DMS 273 (cell line): ENCODE measurements at regions not wholly inside any gene's neighbourhood (a gene's known extent, or its start where the extent isn't known, plus 50 kb on each side); places are given as distances from the start of the nearest gene placed in this dataset.
"Not testable (repeated sequence)": the region's sequence is repeated elsewhere in the genome, so short reads cannot be mapped to it uniquely, and the experiment has no call there.

Source experiments
- DNase-seq: peaks from one replicate; lab custom pipeline; 2025; ENCODE audit not compliant: unreplicated experiment; lab: John Stamatoyannopoulos, UW

- DNase-seq = no peak
Measured at GRCh38 chr13:61965756-61966155, 550.1 kb upstream of the PCDH20 start.

- DNase-seq = no peak
Measured at GRCh38 chr13:61960981-61961380, 545.3 kb upstream of the PCDH20 start.

DNA sequence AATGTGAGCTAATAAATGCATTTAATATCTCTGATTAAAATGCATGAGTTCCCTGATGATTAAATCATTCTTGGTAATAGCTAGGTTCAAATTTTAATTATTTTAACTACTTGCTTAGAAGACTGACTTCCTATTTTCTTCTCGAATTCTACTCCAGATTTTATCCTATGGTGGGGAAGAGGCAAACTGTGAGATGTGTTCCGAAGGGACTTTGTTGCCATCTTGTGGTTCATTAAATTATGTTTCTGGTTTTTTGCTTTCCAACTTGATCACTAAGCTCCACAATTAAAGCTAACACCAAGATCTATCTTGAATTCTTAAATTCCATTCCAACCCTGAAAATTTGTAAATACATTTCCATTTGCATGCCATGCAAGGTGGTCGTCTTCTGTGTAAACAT lies 538.4 kb upstream of the PCDH20 start:
- DNase-seq = peak; percentile 53

GRCh38 chr13:61950828-61951227 lies 535.2 kb upstream of the PCDH20 start:
- DNase-seq = no peak

DNA sequence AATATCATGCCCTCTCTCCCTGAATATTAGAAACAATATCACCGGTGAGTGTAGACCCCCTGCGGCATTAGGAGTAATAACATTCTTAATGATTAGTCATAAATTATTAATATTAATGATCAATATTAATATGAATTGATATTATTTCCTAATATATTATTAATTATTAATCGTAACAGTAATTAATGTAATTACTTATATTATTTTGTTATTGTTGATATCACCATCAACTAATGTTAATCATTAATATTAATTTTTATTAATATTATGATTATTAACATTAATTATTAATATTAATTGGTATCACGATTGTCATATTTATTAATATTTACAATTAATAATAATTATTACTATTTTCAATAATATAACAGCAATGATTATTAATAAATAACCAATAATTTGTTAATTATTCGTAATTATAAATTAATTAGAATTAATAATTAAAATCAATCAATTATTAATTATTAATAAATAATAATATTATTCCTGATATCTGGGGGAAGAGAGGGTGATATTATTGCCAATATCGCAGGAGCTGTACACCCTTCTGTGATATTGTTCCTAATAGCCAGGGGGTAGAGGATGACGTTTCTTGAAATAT lies 528.8 kb upstream of the PCDH20 start:
- DNase-seq = no peak

GRCh38 chr13:61935710-61936109 lies 520.1 kb upstream of the PCDH20 start:
- no peak for DNase-seq

DNA sequence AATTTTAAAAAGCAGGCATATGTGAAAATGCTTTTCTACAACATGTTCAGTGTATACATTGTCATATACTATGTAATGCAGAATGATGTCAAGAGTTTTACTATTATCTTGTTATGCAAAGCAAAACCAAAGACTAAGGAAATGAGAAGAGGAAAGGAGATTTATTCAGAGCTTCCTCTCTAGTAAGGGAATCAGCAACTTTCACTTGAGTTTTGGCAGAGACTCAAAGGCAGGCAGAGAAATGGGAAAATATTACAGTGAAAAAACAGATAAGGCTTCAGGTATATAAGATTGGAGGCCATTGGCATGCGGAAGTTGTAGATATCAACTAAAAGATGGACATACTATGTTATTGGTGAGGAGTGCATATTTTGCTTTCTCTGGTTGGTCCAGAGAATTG lies 512.0 kb upstream of the PCDH20 start:
- no peak for DNase-seq

DNA sequence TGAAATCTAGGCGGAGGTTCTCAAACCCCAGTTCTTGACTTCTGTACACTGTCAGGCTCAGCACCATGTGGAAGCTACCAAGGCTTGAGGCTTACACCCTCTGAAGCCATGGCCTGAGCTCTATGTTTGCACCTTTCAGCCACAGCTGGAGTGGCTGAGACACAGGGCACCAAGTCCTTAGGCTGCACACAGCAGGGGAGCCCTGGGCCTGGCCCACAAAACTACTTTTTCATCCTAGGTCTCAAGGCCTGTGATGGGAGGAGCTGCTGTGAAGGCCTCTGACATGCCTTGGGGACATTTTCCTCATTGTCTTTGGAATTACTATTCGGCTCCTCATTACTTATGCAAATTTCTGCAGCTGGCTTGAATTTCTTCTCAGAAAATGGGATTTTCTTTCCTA lies 503.2 kb upstream of the PCDH20 start:
- no peak for DNase-seq

GRCh38 chr13:61916483-61916882 lies 500.8 kb upstream of the PCDH20 start:
- DNase-seq = no peak

DNA sequence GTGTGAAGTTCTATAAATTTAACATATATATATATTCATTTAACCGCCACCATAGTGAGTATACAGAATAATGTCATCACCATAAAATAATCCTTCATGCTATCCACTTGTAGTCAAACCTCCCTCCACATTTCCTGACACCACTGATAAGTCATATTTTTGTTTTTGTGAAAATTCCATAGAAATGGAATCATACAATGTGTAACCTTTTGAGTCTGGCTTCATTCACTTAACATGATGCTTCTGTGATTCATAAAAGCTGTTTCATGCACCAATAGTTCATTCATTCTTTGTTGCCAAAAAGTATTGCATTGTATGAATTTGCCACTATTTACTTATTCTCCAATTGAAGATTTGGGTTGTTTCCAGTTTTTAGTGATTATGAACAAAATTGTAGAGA lies 497.5 kb upstream of the PCDH20 start:
- DNase-seq = no peak

- DNase-seq = peak; percentile 0
Measured at GRCh38 chr13:61908906-61909615, 493.4 kb upstream of the PCDH20 start.

- DNase-seq = no peak
Measured at GRCh38 chr13:61905054-61905453, 489.4 kb upstream of the PCDH20 start.

GRCh38 chr13:61901946-61902541 lies 486.4 kb upstream of the PCDH20 start:
- DNase-seq = no peak

DNA sequence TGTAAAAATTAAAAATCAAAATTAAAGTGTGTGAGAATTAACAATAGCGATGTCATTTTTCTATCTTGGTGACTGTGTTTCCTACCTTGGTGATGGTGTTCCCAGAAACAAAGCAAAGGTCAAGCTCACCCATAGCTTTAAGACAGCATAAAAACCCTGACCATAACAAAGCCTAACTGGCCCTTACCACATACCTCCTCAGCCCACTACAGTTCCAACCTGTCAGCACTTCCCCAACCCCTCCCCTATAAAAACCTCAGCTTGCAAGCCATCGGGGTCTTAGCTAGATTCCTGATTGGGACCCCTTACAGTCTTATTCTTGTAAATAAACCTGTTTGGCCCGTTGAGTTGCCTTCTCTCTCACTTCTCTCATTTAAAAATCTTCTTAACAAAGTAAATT lies 484.4 kb upstream of the PCDH20 start:
- no peak for DNase-seq

DNA sequence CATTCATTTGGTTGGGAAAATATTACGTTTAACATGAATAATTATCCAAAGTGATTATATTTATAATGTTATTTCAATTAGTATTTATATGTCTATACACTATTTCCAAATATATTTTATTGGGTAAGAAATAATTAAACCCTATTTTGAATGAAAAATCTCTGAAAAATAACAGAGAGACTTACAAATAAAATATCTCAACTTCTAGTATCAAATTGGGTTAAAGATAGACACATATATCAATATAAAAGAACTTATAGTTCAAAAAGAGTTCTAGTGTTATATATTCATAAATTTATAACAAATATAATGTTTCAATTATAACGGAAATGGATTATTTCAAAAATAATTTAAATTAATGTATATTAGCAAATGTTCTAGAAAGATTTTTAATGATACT lies 482.6 kb upstream of the PCDH20 start:
- DNase-seq = no peak

DNA sequence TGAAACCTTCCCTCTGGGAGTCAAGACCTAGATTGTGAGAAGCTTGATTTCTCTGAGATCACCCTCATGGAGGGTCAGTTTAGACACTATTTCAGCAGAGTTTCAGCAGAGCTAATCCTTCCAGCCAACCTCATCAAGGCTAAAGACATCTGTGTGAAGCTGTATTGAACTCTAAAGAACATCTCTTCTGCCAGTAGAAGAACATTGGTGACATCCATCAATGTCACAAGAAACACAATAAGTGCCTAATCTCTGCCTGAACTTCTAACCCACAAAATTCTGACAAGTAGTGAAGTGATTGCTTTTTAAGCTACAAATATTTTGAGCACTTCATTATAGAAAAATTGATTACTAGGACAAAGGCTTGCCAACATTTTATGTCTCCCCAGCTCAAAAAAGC lies 475.8 kb upstream of the PCDH20 start:
- no peak for DNase-seq

- DNase-seq = no peak
Measured at GRCh38 chr13:61884830-61885229, 469.2 kb upstream of the PCDH20 start.

DNA sequence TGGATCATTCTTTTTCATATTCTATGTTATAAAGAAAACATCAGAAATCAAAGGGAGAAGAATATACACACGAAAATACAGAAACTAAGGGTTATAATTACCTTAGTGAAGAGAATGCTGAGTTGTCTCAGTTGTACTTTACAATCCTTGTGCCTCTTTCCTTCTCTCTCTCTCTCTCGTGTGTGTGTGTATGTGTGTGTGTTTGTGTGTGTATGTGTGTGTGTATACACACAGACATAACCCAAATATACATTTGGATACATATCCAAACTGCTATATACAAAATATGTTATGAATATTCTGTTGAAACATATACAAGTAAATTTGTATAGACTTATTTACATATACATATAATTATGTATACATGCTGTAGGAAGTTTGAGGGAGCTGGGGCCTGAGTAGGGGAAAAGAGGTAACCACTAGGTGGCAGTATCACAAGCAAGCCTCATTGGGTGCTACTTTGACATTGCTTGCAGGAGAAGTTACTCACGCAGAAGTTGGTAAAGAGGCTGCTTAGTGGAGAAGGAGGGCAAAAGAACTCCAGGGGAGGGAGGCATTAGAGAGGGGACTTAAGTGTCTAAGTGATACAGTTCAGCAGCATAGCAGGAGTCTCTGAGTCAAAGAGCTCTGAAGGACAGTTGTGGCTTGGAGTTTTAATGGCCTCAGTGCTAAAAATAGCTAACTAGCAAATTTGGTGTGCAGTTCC lies 465.1 kb upstream of the PCDH20 start:
- DNase-seq = peak; percentile 62

DNA sequence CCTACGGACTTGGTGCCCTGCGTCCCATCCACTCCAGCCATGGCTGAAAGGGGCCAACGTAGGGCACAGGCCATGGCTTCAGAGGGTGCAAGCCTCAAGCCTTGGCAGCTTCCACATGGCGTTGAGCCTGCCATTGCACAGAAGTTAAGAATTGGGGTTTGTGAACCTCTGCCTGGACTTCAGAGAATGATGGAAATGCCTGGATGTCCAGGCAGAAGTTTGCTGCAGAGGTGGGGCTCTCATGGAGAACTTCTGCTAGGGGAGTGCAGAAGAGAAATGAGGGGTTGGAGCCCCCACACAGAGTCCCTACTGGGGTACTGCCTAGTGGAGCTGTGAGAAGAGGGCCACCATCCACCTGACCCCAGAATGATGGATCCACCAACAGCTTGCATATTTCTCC lies 462.9 kb upstream of the PCDH20 start:
- not testable (repeated sequence) for DNase-seq

DNA sequence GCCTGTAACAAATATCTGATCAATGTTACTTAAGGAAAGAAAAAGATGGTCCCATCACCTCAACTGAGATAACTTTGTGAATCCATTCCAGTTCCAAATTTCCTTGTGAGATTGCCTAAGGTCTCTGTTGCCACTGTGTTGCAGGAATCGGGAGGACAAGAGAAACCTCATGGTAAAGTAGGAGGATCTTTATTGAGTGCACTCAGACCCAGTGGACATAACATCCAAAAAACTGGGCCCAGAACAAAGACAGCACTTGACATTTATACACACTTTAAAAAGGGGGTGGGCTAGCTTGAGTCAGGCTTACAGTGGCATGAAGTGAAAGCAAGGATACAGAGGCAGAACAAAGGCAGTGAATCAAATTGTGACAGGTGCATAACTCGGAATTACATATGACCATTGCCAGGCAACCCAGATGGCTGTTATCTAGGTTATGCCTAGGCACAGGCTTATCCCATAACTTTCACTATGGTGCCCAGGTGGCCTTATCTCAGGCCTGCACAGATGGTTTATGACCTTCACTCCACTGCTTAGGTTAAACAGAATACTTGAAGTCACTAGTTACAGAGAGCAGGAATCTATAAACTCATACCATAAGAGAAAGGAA lies 459.4 kb upstream of the PCDH20 start:
- peak; percentile 9 for DNase-seq

- DNase-seq = no peak
Measured at GRCh38 chr13:61873717-61874116, 458.1 kb upstream of the PCDH20 start.

GRCh38 chr13:61857198-61857597 lies 441.5 kb upstream of the PCDH20 start:
- no peak for DNase-seq
